ENCODE measurements at regions not wholly inside any gene's neighbourhood (a gene's known extent, or its start where the extent isn't known, plus 50 kb on each side); places are given as distances from the start of the nearest gene placed in this dataset.
A peak's percentile ranks its signal among the peaks of the same experiment; 100 is the strongest.
"Not testable (repeated sequence)": the region's sequence is repeated elsewhere in the genome, so short reads cannot be mapped to it uniquely, and the experiment has no call there.

GRCh38 chr17:21564262-21564661 lies 128.1 kb upstream of the KCNJ18 start:
- no peak for TF ChIP-seq CTCF (IDR thresholded peaks at IDR 0.05; ENCODE audit: insufficient read depth, low read length)
- DNase-seq (ENCODE audit: low read depth) = no peak
- H3K4me3 ChIP-seq (ENCODE audit: low read depth, low read length) = no peak overlapping the region

- H3K4me3 ChIP-seq (ENCODE audit: low read depth, low read length); DNase-seq (ENCODE audit: low read depth): not testable (repeated sequence)
Measured at GRCh38 chr17:21564757-21565156, 127.6 kb upstream of the KCNJ18 start.

- not testable (repeated sequence) for H3K4me3 ChIP-seq (ENCODE audit: low read depth, low read length); DNase-seq (ENCODE audit: low read depth)
Measured at GRCh38 chr17:21570427-21570826, 121.9 kb upstream of the KCNJ18 start.

- H3K4me3 ChIP-seq (ENCODE audit: low read depth, low read length); DNase-seq (ENCODE audit: low read depth): not testable (repeated sequence)
Measured at GRCh38 chr17:21572148-21572547, 120.2 kb upstream of the KCNJ18 start.

- H3K4me3 ChIP-seq (ENCODE audit: low read depth, low read length) = peak overlapping the region; percentile 74
- DNase-seq (ENCODE audit: low read depth) = peak; percentile 36
Measured at GRCh38 chr17:21573271-21573960, 118.9 kb upstream of the KCNJ18 start.

GRCh38 chr17:21573961-21574610 lies 118.2 kb upstream of the KCNJ18 start:
- peak overlapping the region; percentile 74 for H3K4me3 ChIP-seq (ENCODE audit: low read depth, low read length)
- DNase-seq (ENCODE audit: low read depth) = peak; percentile 85
- TF ChIP-seq CTCF (IDR thresholded peaks at IDR 0.05; ENCODE audit: insufficient read depth, low read length) = no peak

- peak overlapping the region; percentile 54 for H3K4me3 ChIP-seq (ENCODE audit: low read depth, low read length)
Measured at GRCh38 chr17:21574611-21575255, 117.6 kb upstream of the KCNJ18 start.

GRCh38 chr17:21578783-21579182 lies 113.5 kb upstream of the KCNJ18 start:
- not testable (repeated sequence) for H3K4me3 ChIP-seq (ENCODE audit: low read depth, low read length); DNase-seq (ENCODE audit: low read depth)

More at GRCh38 chr17:21574611-21575255, 117.6 kb upstream of the KCNJ18 start:
- DNase-seq (ENCODE audit: low read depth) = peak; percentile 5

- no peak overlapping the region for H3K4me3 ChIP-seq (ENCODE audit: low read depth, low read length)
- no peak for DNase-seq (ENCODE audit: low read depth)
- TF ChIP-seq CTCF (IDR thresholded peaks at IDR 0.05; ENCODE audit: insufficient read depth, low read length) = no peak
Measured at GRCh38 chr17:21592774-21593173, 99.5 kb upstream of the KCNJ18 start.

GRCh38 chr17:21593452-21594105 lies 98.7 kb upstream of the KCNJ18 start:
- not testable (repeated sequence) for DNase-seq (ENCODE audit: low read depth); H3K4me3 ChIP-seq (ENCODE audit: low read depth, low read length)
